ENCODE measurements at regions not wholly inside any gene's neighbourhood (a gene's known extent, or its start where the extent isn't known, plus 50 kb on each side); places are given as distances from the start of the nearest gene placed in this dataset.

GRCh38 chr1:29447368-29447767, 211.0 kb downstream of the PTPRU start:
- TF ChIP-seq CTCF (IDR thresholded peaks at IDR 0.05 in 4 of 5, conservative IDR thresholded peaks at IDR 0.05 in 1 of 5) (no peak), POLR2A (IDR thresholded peaks at IDR 0.05) (no peak)
- H3K27ac ChIP-seq: no peak overlapping the region
- intact Hi-C loops (cut with DNase I; ENCODE audit: low total_unique reads): no loop called here
- no peak for DNase-seq
- no peaks in the 10 kb centered on the region for H3K4me1 ChIP-seq
- in situ Hi-C loops (cut with MboI; ENCODE audit: low sequenced_read_pairs in 4 of 4): no loop called here
- H3K4me3 ChIP-seq: no peak overlapping the region
- no peak for ATAC-seq
- H3K36me3 ChIP-seq: no peaks in the 10 kb centered on the region
- H3K9me3 ChIP-seq: no peaks in the 10 kb centered on the region
- H3K27me3 ChIP-seq: peaks cover 3 to 15% (median 7%) of the 10 kb centered on the region in 3 donors

GRCh38 chr1:29444782-29445729, 208.7 kb downstream of the PTPRU start:
- H3K4me3 ChIP-seq: no peak overlapping the region
- no peaks in the 10 kb centered on the region for H3K9me3 ChIP-seq
- DNase-seq (no peak), ATAC-seq (no peak)
- peaks cover 3 to 17% (median 7%) of the 10 kb centered on the region in 3 donors for H3K27me3 ChIP-seq
- in situ Hi-C loops (cut with MboI; ENCODE audit: low sequenced_read_pairs in 4 of 4): no loop called here
- H3K27ac ChIP-seq: no peak overlapping the region
- no peaks in the 10 kb centered on the region for H3K36me3 ChIP-seq
- intact Hi-C loops (cut with DNase I; ENCODE audit: low total_unique reads): no loop called here
- no peaks in the 10 kb centered on the region for H3K4me1 ChIP-seq
- TF ChIP-seq CTCF (IDR thresholded peaks at IDR 0.05 in 4 of 5, conservative IDR thresholded peaks at IDR 0.05 in 1 of 5) (no peak), POLR2A (IDR thresholded peaks at IDR 0.05) (no peak)

- peaks cover 3 to 17% (median 7%) of the 10 kb centered on the region in 3 donors for H3K27me3 ChIP-seq
- DNase-seq: no peak
Measured at GRCh38 chr1:29444081-29444715, 207.9 kb downstream of the PTPRU start.

GRCh38 chr1:29441916-29442668, 205.8 kb downstream of the PTPRU start:
- in situ Hi-C loops (cut with MboI; ENCODE audit: low sequenced_read_pairs in 4 of 4): no loop called here
- intact Hi-C loops (cut with DNase I; ENCODE audit: low total_unique reads): no loop called here
- Histone ChIP-seq H3K36me3 (no peaks in the 10 kb centered on the region), H3K4me3 (no peak overlapping the region), H3K9me3 (no peaks in the 10 kb centered on the region), H3K4me1 (no peaks in the 10 kb centered on the region), H3K27ac (no peak overlapping the region), H3K27me3 (peaks cover 7 to 20% (median 7%) of the 10 kb centered on the region in 3 donors)
- ATAC-seq (no peak), DNase-seq (no peak)
- no peak for TF ChIP-seq CTCF (IDR thresholded peaks at IDR 0.05 in 4 of 5, conservative IDR thresholded peaks at IDR 0.05 in 1 of 5)
- no peak for TF ChIP-seq POLR2A (IDR thresholded peaks at IDR 0.05)

More at GRCh38 chr1:29444081-29444715, 207.9 kb downstream of the PTPRU start:
- Histone ChIP-seq H3K4me1 (no peaks in the 10 kb centered on the region), H3K27ac (no peak overlapping the region), H3K4me3 (no peak overlapping the region), H3K36me3 (no peaks in the 10 kb centered on the region), H3K9me3 (no peaks in the 10 kb centered on the region)
- intact Hi-C loops (cut with DNase I; ENCODE audit: low total_unique reads): no loop called here
- TF ChIP-seq CTCF (IDR thresholded peaks at IDR 0.05 in 4 of 5, conservative IDR thresholded peaks at IDR 0.05 in 1 of 5): no peak
- TF ChIP-seq POLR2A (IDR thresholded peaks at IDR 0.05): no peak
- in situ Hi-C loops (cut with MboI; ENCODE audit: low sequenced_read_pairs in 4 of 4): no loop called here
- ATAC-seq: no peak

Data from gastrocnemius medialis (tissue), 4 donors.